HepG2 (cell line): ENCODE measurements at regions not wholly inside any gene's neighbourhood (a gene's known extent, or its start where the extent isn't known, plus 50 kb on each side); places are given as distances from the start of the nearest gene placed in this dataset.
"Not testable (repeated sequence)": the region's sequence is repeated elsewhere in the genome, so short reads cannot be mapped to it uniquely, and the experiment has no call there.

Source experiments
- ATAC-seq: fragments of 200-7000 bp; cut with Tn5 transposase; 3 replicates; pipeline ENCODE4 v1.9.1; 2020; ENCODE audit warnings: mild to moderate bottlenecking, moderate library complexity
- BruUV-seq: library from RNA; stranded (reverse); fragments of 400-500 nt; replicated peaks from 2 replicates; lab custom pipeline; 2021; lab: Mats Ljungman, UMichigan
- CTCF ChIA-PET: fragments of 300-600 bp; formaldehyde crosslinking; extraction: SDS; loops from one replicate; lab custom pipeline; 2021; ENCODE audit warnings: low total read pairs, inconsistent platforms, low intra/inter-chr PET ratio; lab: Yijun Ruan, JAX
- POLR2A ChIA-PET: fragments of 350-600 bp; sonication (Branson Sonifier 250); formaldehyde crosslinking; loops from one replicate; lab custom pipeline; 2020; ENCODE audit warnings: antibody characterized with exemption, inconsistent platforms; lab: Yijun Ruan, JAX
- DNase-seq: peaks from one replicate; pipeline ENCODE4 v3.0.0-alpha.2; 2015; ENCODE audit warnings: low spot score
- FAIRE-seq: peaks from 3 replicates; lab custom pipeline; 2011; peaks lifted over from hg19 to GRCh38; lab: Jason Lieb, UNC
- H2AFZ ChIP-seq: one replicate; pipeline ENCODE4 v1.6.1; 2011; ENCODE audit warnings: low read length, inconsistent platforms
- H3K27ac ChIP-seq: fragments of 300-600 bp; 3 replicates; pipeline ENCODE4 v1.8.0; 2011; ENCODE audit warnings: mixed run types, mild to moderate bottlenecking, mixed read lengths, low read length, inconsistent platforms; ENCODE audit not compliant: insufficient read depth; ENCODE audit errors: extremely low read length
- H3K27me3 ChIP-seq, 2 experiments: fragments of 200-600 bp in 1 of 2; 2 replicates in 1 of 2; 3 replicates in 1 of 2; pipeline versions ENCODE4 v1.6.0 to v1.8.0; 2011; ENCODE audit warnings: low read length in 2 of 2, mild to moderate bottlenecking in 2 of 2, moderate library complexity in 2 of 2, inconsistent platforms in 1 of 2; ENCODE audit not compliant: insufficient read depth in 2 of 2, control insufficient read depth in 1 of 2
- H3K36me3 ChIP-seq, 2 experiments: fragments of 200-600 bp in 1 of 2; replicated peaks in 1 of 2; 2 replicates in 1 of 2; 3 replicates in 1 of 2; pipeline versions ENCODE4 v1.5.1 to v1.8.0; 2011; ENCODE audit warnings: low read length in 2 of 2, inconsistent platforms in 1 of 2; ENCODE audit not compliant: insufficient read depth in 2 of 2, control insufficient read depth in 1 of 2
- H3K4me1 ChIP-seq: 2 replicates; pipeline ENCODE4 v1.5.1; 2012; ENCODE audit warnings: low read length, inconsistent platforms; ENCODE audit not compliant: insufficient read depth
- H3K4me2 ChIP-seq: 2 replicates; pipeline ENCODE4 v1.6.0; 2011; ENCODE audit warnings: low read depth, low read length, inconsistent platforms
- H3K4me3 ChIP-seq, 3 experiments: fragments of 200-600 bp in 1 of 3; sonication (generic), shearing (Covaris generic) in 1 of 3; replicated peaks in 1 of 3; 2 replicates each; pipeline ENCODE4 v1.5.1; 2011 to 2016; ENCODE audit warnings: low read length in 3 of 3, inconsistent platforms in 2 of 3, low read depth in 2 of 3, mild to moderate bottlenecking in 2 of 3, control low read depth in 1 of 3, mixed read lengths in 1 of 3; ENCODE audit not compliant: insufficient read depth in 1 of 3
- H3K79me2 ChIP-seq: one replicate; pipeline ENCODE4 v1.6.1; 2011; ENCODE audit warnings: low read length, inconsistent platforms; ENCODE audit not compliant: insufficient read depth
- H3K9ac ChIP-seq: 2 replicates; pipeline ENCODE4 v1.6.0; 2011; ENCODE audit warnings: mild to moderate bottlenecking, low read depth, low read length, inconsistent platforms; ENCODE audit not compliant: insufficient read depth
- H3K9me3 ChIP-seq: 2 replicates; pipeline ENCODE4 v1.5.1; 2012; ENCODE audit warnings: mild to moderate bottlenecking, low read length
- H4K20me1 ChIP-seq: 2 replicates; pipeline ENCODE4 v1.6.0; 2011; ENCODE audit warnings: inconsistent platforms, mild to moderate bottlenecking, low read length, moderate library complexity; ENCODE audit not compliant: insufficient read depth
- CHD4 ChIP-seq: fragments of 200-600 bp; sonication (generic); IDR thresholded peaks from 2 replicates; pipeline ENCODE4 v1.7.0; 2017; ENCODE audit warnings: mild to moderate bottlenecking, low read length, borderline replicate concordance
- FOXA1 ChIP-seq, 2 experiments: fragments of 450-650 bp in 1 of 2; sonication (generic) in 1 of 2; formaldehyde crosslinking in 1 of 2; IDR thresholded peaks; 2 replicates each; pipeline versions ENCODE4 v1.4.0 to v1.6.1; 2016 to 2020; ENCODE audit warnings: missing genetic modification reagents in 1 of 2
- KDM2A ChIP-seq: sonication (generic); formaldehyde crosslinking; IDR thresholded peaks from 2 replicates; pipeline ENCODE4 v1.4.0; 2020; ENCODE audit warnings: low read depth, missing genetic modification reagents, borderline replicate concordance
- MTF2 ChIP-seq: sonication (generic); formaldehyde crosslinking; IDR thresholded peaks from 2 replicates; pipeline ENCODE4 v1.5.0; 2020; ENCODE audit warnings: missing genetic modification reagents, borderline replicate concordance
- PRDM15 ChIP-seq: sonication (generic); formaldehyde crosslinking; IDR thresholded peaks from 2 replicates; pipeline ENCODE4 v1.4.0; 2020; ENCODE audit warnings: missing genetic modification reagents
- PRDM4 ChIP-seq: sonication (generic); formaldehyde crosslinking; IDR thresholded peaks from 2 replicates; pipeline ENCODE4 v1.9.0; 2021; ENCODE audit warnings: missing genetic modification reagents, borderline replicate concordance
- SNAPC5 ChIP-seq: sonication (generic); formaldehyde crosslinking; IDR thresholded peaks from 2 replicates; pipeline ENCODE4 v1.8.1; 2023; ENCODE audit warnings: mild to moderate bottlenecking, missing genetic modification reagents, borderline replicate concordance
- TARDBP ChIP-seq: sonication (generic); formaldehyde crosslinking; IDR thresholded peaks from 2 replicates; pipeline ENCODE4 v1.8.0; 2022; ENCODE audit warnings: mild to moderate bottlenecking, missing genetic modification reagents
- THAP9 ChIP-seq: sonication (generic); formaldehyde crosslinking; IDR thresholded peaks from 2 replicates; pipeline ENCODE4; 2020; ENCODE audit warnings: missing genetic modification reagents, mild to moderate bottlenecking, borderline replicate concordance
- ZNF24 ChIP-seq: fragments of 450-650 bp; IDR thresholded peaks from 2 replicates; pipeline ENCODE4 v1.6.1; 2017; ENCODE audit warnings: antibody characterized with exemption, mild to moderate bottlenecking
- ZSCAN22 ChIP-seq: sonication (generic); formaldehyde crosslinking; IDR thresholded peaks from 2 replicates; pipeline ENCODE4 v1.4.0; 2020; ENCODE audit warnings: mild to moderate bottlenecking, missing genetic modification reagents
- WGBS: methylation state at CpG from one replicate; pipeline ENCODE4 v1.1.6; 2017; ENCODE audit warnings: low lambda C conversion rate; 5-methylcytosine and 5-hydroxymethylcytosine counted together
- in situ Hi-C: cut with HindIII; loops from 2 replicates; pipeline ENCODE4 v1.10.0; 2017; ENCODE audit warnings: low pct_unique_long_range_greater_than_20kb; ENCODE audit not compliant: extremely low pct_ligation_motif_present
- intact Hi-C: fragments of 100-400 bp; cut with micrococcal nuclease; formaldehyde crosslinking; loops from one replicate; pipeline ENCODE4 v1.10.0; 2022; ENCODE audit not compliant: unreplicated experiment

- TF ChIP-seq THAP9 (CRISPR knock-in tag) (no peak), KDM2A (CRISPR knock-in tag) (no peak), SNAPC5 (CRISPR knock-in tag) (no peak), ZSCAN22 (CRISPR knock-in tag) (no peak), PRDM15 (CRISPR knock-in tag) (no peak), MTF2 (CRISPR knock-in tag) (no peak), CHD4 (no peak), ZNF24 (no peak), FOXA1 (IDR thresholded peaks at IDR 0.05) (no peak), FOXA1 (CRISPR knock-in tag; IDR thresholded peaks at IDR 0.05) (no peak), PRDM4 (CRISPR knock-in tag) (no peak), TARDBP (CRISPR knock-in tag) (no peak)
Measured at GRCh38 chr9:78994471-78994870, 577.3 kb upstream of the TLE4 start (continued).

- DNase-seq, FAIRE-seq, H2AFZ ChIP-seq, in situ Hi-C loops, H3K9ac ChIP-seq, H4K20me1 ChIP-seq, CTCF ChIA-PET, H3K27me3 ChIP-seq, H3K79me2 ChIP-seq, H3K9me3 ChIP-seq, H3K4me2 ChIP-seq, BruUV-seq, ATAC-seq, POLR2A ChIA-PET, H3K36me3 ChIP-seq, H3K27ac ChIP-seq, H3K4me3 ChIP-seq, H3K4me1 ChIP-seq, intact Hi-C loops: not testable (repeated sequence)
- WGBS, result 39% methylated on average over 2 of the region's 2 CpGs
Measured at GRCh38 chr9:78994974-78995373, 576.8 kb upstream of the TLE4 start.
